SH-SY5Y (cell line): ENCODE measurements at regions not wholly inside any gene's neighbourhood (a gene's known extent, or its start where the extent isn't known, plus 50 kb on each side); places are given as distances from the start of the nearest gene placed in this dataset.

ENCODE experiments used
- GATA2 ChIP-seq: IDR thresholded peaks from 2 replicates; pipeline ENCODE4 v1.6.1; 2011; ENCODE audit warnings: mild to moderate bottlenecking, low read depth, low read length
- GATA3 ChIP-seq: IDR thresholded peaks from 2 replicates; pipeline ENCODE4 v1.6.1; 2011; ENCODE audit warnings: low read depth, mild to moderate bottlenecking, low read length, moderate library complexity

DNA sequence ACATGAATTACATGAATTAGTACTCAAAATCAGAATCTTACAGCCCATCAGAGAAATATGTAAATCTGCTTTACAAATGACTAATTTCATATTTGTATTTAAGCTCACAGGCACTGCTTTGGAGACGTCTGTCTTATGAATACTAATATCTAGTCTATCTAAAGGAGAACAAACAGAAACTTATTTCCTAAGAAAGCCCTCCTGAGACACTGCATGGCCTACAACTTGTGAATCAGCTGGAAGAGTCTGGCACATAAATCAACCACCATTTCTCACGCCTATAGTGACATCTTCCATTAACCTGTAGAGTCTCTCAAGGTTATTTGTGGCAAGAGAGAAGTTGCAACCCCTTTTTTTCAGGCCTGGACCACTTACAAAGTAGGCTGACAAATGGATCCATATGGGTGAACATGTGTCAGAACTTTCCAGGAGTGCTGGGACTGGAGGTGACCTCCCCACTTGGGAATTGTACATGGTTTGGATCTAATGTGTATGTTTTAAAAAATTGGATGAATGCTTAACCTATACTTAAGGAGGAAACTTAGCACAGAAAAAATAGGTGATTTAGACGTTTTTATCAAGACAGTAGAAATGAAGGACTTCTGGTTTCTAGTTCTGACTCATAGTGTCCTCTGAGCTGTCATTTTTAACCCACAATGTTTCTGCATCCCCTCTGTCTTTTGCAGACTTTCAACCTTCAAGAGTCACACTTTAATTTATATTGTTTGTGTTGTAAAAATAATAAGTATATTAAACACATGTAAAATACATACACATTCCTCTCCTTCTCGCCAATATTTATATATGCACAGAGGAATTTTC lies 83.2 kb upstream of the ARHGAP24 start:
- TF ChIP-seq GATA3, result no peak
- TF ChIP-seq GATA2, result no peak

DNA sequence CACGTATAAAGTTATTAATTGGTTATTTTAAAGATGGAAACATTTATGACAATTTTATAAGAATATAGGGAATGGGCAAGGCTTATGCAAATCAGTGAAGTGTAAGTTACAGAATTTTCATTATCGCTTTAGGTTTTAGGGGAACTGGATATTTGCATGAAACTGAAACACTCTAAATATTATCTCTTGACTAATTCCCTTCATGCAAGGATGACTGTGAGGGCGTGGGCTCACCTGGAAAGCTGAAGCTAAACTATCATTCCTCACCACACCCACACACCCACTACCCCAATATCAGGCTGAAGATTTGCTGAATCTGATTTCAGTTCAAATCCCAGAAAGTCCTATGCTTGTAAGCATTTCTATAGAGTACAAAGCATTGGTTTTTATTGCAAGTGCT lies 81.7 kb upstream of the ARHGAP24 start:
- no peak for TF ChIP-seq GATA3

GRCh38 chr4:85398276-85398675 lies 76.7 kb upstream of the ARHGAP24 start:
- no peak for TF ChIP-seq GATA2
- TF ChIP-seq GATA3, result no peak

DNA sequence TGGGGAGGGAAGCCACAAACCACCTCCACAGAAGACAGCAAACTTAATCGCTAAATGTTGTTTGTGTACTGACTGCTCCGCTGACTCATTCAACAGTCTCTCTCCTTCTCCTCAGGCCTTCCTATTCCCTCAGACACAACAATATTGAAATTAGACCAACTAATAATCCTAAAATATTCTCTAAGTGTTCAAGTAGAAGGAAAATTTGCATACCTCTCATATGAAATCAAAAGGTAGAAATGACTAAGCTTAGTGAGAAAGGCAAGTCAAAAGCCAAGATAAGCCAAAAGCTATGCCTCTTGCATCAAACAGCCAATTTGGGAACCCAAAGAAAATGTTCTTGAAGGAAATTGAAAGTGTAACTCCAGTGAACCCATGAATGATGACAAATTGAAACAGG lies 75.7 kb upstream of the ARHGAP24 start:
- no peak for TF ChIP-seq GATA3
- no peak for TF ChIP-seq GATA2

DNA sequence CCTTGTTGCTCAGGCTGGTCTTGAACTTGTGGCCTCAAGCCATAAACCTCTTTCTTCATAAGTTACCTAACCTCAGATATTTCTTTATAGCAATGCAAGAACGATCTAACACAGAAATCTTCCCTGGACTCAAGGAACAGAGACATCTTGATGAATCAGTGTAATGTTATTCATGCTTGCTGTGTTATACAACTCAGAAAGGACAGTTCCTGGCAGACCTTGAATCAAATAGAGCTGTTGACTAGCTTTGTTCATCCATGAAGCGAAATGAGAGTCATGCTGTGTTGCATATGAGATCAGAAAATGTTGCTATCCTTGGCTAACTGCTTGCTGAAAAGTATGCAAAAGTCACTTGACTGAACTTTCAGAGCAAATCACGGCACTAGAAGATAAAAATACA lies 72.6 kb upstream of the ARHGAP24 start:
- TF ChIP-seq GATA2 (no peak), GATA3 (no peak)

DNA sequence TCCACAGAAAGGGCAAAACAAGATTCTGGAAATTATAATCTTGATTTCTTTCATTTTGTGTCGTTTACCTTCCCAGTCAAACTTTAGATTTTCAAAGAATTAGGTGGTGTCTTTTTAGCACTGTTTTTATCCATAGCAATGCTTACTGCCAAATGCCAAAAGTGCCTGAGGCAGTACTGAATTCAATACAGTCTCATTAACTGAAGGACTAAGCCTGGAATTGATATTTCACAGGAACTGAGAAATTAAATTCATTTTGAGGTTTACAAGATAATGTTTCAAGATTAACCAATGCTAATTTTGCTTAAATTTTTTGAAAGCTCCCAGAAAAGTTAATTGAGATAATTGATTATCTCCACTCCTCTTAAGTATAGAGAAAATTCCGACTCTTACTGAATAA lies 68.8 kb upstream of the ARHGAP24 start:
- peak; percentile 27; the same call in 1 of the 2 replicates for TF ChIP-seq GATA3
- no peak for TF ChIP-seq GATA2

DNA sequence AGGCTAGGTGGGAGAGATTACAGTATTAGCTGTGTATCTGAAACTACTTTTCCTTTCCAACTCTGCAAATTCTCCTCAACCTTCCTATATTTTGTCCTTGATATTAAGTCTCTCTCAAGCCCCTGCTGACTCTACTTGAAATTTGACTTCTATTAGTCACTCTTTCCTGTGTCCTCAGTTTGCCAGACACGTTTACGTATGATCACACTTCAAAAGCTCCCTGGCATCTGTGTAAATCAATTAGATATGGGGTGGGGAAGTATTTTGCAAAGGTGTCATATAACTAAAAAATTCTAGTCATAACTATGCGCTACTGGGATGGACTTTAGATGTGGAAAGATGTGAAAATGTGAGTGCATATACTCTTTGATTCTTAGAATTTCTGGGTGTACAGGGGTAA lies 67.4 kb upstream of the ARHGAP24 start:
- TF ChIP-seq GATA2 (no peak), GATA3 (no peak)

GRCh38 chr4:85408301-85408700 lies 66.6 kb upstream of the ARHGAP24 start:
- TF ChIP-seq GATA2 (no peak), GATA3 (no peak)

- TF ChIP-seq GATA2 (no peak), GATA3 (no peak)
These were observed 65.7 kb upstream of the ARHGAP24 start for GRCh38 chr4:85409251-85409650.

GRCh38 chr4:85411386-85411785 lies 63.6 kb upstream of the ARHGAP24 start:
- TF ChIP-seq GATA2, result no peak
- TF ChIP-seq GATA3, result no peak

GRCh38 chr4:85414972-85415371 lies 60.0 kb upstream of the ARHGAP24 start:
- TF ChIP-seq GATA3, result no peak
- no peak for TF ChIP-seq GATA2

DNA sequence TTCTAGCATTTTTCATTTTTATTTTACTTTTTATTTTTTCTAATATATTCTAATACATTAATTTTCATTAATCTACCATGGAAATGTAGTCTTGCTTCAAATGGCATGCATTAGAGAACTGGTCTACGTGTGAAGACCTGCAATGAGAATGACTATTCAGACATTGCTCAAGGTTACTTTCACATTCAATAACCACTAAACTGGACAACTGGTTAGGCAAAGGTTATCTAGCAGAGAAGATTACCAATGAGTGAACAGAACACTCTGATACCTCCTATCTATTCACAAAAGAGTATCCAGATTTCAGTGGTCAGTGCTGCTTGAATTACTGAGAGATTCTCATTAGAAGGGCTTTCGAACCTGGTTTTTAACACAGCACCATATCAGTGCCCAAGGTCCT lies 58.9 kb upstream of the ARHGAP24 start:
- no peak for TF ChIP-seq GATA2
- TF ChIP-seq GATA3, result no peak

DNA sequence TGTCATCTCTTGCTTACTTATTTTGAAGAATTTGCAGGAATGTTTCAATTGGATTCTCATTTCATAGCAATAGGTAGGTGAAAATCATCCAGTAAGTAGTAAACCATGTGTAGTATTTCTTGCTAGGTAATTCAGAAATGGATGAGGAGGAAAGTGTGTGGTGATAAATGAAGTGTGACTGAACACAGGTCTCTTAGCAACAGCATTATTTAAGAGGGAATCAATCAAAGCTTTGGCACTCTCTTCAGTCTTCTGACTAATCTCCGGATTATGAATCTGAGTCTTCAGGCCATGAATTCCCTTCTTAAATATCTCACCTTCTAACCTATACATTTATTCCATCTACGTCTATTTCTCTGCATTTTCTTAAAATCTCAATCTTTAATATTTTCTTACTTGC lies 55.8 kb upstream of the ARHGAP24 start:
- TF ChIP-seq GATA2 (no peak), GATA3 (no peak)

- TF ChIP-seq GATA3, result no peak
- TF ChIP-seq GATA2, result no peak
These were observed 54.1 kb upstream of the ARHGAP24 start for GRCh38 chr4:85420831-85421230.

DNA sequence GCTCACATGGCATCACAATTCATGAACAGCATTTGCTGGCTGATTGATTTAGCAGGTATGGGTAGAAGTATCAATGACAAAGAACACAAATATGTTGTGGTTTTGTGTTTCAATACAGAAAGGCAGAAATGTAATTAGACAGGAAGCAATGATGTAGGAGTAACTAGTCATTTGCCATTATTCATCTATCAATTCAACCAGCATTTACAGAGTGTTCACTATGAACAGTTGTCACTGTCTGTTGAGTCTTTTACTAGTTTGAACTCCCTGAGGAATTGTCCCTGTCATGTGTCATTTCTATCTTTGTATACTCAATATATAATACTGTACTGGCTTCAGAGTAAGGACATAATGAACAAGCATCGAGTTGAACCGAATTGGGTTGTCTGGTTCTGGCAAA lies 51.5 kb upstream of the ARHGAP24 start:
- TF ChIP-seq GATA3, result no peak
- TF ChIP-seq GATA2, result no peak
